ENCODE measurements at regions not wholly inside any gene's neighbourhood (a gene's known extent, or its start where the extent isn't known, plus 50 kb on each side); places are given as distances from the start of the nearest gene placed in this dataset.
"Not testable (repeated sequence)": the region's sequence is repeated elsewhere in the genome, so short reads cannot be mapped to it uniquely, and the experiment has no call there.

DNA sequence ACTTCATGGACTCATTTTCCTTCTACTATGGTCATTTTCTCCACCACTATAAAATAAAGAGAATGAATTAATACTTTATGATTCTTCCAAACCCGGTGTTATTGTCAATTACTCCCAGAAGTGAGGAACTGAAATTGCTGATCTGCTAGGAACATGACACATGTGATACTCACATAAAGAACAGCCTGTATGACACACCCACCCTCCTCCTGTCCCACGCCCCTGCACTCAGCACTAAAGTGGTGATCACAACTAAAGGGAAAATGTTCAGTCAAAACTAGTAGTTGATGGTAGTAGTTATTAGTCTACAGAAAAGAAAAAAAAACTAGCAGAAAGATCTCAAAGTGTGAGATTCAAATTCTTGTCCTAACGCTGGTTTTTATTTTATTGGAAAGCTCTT lies 1508.3 kb downstream of the RAPGEF2 start:
- no peak for DNase-seq (ENCODE audit: low read depth in 2 of 2)

DNA sequence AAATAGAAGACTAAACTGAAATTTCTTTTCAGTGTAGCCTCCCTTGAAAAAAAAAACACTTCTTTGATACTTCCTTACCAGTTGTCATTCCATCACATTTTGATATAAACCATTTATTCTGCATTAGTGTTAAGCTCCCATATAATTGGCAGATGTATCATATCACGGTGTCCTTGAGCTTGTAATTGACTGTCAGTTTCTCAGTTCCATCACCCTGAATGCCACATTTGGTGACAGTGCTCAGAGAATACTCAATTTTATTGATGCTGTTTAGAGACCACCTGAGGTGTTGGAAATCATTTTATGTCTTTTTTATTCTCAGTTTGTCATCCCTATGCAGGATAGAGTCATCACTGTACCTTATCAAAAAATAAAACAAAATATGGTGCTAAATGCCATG lies 1528.2 kb downstream of the RAPGEF2 start:
- no peak for DNase-seq (ENCODE audit: low read depth in 2 of 2)

DNA sequence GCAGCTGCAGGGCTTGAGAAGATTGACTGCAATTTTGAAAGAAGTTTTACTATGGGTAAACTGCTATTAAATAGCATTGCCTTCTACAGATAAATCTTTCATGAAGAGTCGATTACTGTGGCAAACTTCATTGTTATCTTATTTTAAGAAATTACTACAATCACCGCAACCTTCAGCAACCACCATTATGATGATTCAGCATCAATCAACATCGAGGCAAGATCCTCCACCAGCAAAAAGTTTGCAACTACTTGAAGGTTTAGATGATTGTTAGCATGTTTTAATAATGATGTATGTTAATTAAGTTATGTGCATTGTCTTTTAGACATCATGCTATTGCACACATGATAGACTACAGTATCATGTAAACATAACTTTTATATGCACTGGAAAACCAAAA lies 1511.0 kb downstream of the FSTL5 start:
- no peak for DNase-seq (ENCODE audit: low read depth in 2 of 2)

DNA sequence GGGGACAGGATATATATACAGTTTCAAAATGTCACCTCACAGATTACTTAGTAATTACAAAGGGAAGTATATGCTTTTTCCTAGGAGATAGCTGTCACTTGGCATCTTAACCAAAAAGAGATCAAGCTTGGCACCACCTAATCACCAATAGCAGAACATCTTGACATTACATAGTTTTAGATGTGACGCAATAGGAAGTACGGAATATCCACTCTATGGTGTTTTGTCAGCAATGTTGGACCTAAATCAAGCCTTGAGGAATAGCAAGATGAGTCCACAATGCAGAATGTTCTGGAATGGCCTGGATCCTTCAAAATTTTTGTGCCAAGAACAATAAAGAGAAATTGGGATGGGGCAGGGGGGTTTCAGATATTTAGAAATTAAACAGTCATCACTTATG lies 1488.2 kb downstream of the FSTL5 start:
- DNase-seq (ENCODE audit: low read depth in 2 of 2): no peak

DNA sequence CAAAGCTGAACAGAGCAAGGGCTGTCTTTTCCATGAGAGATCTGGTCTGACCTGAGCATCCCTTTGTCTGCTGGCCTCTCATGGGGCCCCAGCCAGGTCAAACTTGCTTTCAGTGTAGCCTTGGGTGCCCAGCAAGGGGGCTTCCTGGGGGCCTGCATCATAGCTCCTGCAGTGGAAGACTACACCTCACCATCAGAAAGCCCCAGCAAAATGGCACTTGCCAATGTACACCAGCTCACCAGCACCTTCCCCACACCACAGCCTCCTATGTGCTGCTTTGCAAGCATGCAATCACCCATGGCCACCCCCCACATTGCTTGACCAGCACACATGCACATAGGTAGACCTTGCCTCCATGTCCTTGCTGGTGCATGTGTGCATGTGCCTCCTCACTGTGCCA lies 1478.1 kb downstream of the FSTL5 start:
- DNase-seq (ENCODE audit: low read depth in 2 of 2): no peak

DNA sequence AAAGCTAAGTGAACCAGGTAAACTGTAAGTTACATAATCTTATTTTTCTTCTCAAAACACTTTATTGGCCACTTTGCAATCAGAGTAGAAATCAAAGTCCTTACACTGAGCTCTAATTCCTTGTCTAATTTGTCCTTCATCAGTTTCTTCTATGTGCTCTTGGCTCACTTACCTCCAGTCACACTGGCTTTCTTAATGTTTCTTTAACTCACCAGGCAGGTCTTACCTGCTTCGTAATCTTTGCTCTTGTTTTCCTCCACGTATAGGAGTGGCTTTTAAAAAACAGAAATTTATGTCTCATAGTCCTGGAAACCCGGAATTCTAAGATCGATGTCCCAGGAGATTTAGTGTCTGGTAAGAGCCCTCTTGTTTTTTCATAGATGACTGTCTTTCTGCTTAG lies 1462.1 kb downstream of the FSTL5 start:
- DNase-seq (ENCODE audit: low read depth in 2 of 2): no peak

DNA sequence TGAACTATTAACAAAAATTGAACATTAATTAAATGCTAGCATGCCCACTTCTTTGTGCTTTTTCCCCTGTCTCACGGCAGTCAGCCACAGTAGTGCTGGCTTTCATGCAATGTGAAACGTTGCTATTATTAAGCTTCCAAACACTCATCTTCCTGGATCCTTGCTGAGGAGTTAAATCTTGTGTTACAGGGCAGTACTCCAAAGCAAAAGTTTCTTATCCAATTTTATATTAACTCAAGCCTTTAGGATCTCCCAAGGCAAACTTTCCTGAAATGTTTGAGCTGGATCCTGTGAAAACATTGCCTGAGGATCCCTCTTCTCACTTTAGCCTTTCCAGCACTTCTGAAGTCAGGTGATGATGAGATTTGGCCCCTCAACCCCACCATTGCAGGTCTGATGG lies 1454.8 kb downstream of the FSTL5 start:
- no peak for DNase-seq (ENCODE audit: low read depth in 2 of 2)

DNA sequence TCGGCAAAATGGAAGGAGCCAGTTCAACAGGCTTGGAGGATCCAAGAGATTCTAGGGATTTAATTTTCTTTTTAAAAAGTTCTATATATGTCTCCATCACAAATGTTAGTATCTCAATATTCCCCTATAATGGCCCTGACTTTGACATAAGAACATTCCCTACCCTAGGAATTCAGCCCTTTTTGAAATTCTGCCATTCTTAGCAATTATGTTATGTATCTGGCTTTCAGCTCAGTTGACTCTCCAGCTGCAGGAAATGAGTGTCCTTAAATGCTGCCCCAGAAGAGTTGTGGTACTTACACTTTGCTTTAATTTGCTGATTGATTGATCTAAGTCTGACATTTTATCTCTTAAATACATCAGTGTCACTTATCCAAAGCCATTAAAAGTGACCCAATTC lies 1454.3 kb downstream of the FSTL5 start:
- DNase-seq (ENCODE audit: low read depth in 2 of 2): no peak

DNA sequence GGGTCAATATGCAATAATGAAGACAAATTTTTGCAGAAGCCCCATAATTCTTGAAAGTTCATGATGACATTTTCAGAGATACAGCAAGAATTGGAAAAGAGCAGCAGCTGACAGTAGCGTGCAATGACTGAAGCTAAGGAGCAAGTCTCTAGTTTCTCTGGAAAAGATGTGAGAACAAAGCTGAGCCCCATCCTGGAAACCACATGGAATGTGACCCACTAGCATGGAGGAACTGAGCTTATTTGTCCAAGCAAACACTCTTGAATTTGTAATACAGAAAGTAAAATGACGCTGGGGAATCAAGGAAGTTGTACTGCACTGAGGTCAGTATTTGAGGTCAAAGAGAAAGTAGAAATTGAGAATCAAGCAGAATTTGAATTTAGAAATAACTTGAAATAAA lies 1447.2 kb downstream of the FSTL5 start:
- no peak for DNase-seq (ENCODE audit: low read depth in 2 of 2)

DNA sequence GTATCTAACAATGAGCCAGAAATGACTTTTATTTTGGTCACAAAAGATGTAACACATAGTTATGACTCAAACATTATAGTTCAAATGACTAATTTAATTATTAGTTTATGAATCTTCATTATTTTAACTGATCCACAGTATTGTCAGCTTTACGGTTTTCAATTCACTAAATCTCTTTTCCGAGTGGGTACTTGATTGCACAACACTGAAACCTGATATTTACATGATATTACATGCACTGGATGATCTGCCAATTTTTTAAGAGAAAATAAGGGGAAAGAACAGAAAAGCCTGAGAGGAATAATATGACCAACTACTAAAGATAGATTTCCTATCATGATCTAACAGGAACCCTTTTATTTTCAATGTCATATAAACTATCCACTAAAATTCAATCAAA lies 1446.0 kb downstream of the FSTL5 start:
- DNase-seq (ENCODE audit: low read depth in 2 of 2): no peak

DNA sequence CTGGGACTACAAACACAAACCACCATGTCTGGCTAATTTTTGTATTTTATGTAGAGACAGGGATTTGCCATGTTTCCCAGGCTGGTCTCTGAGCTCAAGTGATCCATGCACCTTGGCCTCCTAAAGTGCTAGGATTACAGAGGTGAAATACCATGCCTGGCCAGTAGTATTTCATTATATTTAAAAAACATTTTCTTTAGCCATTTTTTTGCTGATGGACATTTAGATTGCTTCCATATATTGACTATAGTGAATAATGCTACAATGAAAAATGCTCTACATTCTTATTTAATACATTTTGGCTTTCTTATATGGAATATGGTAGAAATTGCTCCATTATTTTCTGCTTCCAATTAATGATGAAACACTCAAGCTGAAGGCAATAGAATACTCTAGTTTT lies 1439.7 kb downstream of the FSTL5 start:
- no peak for DNase-seq (ENCODE audit: low read depth in 2 of 2)

DNA sequence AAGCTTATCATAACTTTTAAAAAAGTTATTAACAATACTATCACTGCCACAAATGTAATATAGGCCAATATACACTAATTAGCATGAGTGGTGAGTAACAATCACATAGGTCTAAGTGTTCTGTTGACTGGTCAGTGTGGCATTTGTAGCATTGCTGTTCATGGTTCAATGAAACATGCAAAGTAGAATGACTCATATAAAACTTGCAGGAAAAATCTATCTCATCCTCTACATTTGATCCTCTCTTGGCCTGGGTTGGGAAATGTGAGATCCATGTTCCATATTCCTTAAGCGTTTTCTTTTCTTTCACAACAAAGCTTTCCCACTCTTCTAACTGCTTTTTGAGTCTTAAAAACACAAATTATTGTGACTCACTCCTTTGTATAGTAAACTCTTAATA lies 1418.7 kb downstream of the FSTL5 start:
- DNase-seq (ENCODE audit: low read depth in 2 of 2): no peak

DNA sequence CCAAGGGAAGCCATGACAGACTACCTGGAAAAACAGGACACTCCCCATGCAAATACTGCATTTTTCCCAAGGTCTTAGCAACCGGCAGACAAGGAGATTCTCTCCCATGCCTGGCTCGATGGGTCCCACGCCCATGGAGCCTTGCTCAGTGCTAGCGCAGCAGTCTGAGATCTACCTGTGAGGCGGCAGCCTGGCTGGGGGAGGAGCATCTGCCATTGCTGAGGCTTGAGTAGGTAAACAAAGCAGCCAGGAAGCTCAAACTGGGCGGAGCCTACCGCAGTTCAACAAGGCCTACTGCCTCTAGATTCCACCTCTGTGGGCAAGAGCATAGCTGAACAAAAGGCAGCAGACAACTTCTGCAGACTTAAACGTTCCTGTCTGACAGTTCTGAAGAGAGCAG lies 1417.2 kb downstream of the FSTL5 start:
- not testable (repeated sequence) for DNase-seq (ENCODE audit: low read depth in 2 of 2)

DNA sequence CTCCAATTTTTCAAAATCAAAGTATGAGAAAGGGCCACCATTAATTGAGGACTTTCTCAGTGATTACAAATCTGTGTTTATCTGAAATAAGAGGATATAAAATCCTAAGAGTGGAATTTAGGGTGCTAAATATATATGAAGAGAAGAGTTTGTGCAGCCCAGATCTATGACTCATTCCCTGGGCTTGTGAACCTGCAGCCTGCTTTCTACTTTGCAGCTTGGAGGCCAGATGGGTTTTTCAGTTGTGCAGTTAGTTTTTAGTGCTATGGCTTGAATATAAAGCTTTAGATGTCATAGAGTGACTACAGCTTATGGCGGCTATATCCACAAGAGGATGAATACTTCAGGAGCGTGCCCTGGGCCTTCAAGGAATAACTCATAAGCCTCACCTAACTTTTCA lies 1391.1 kb downstream of the FSTL5 start:
- DNase-seq (ENCODE audit: low read depth in 2 of 2): no peak

DNA sequence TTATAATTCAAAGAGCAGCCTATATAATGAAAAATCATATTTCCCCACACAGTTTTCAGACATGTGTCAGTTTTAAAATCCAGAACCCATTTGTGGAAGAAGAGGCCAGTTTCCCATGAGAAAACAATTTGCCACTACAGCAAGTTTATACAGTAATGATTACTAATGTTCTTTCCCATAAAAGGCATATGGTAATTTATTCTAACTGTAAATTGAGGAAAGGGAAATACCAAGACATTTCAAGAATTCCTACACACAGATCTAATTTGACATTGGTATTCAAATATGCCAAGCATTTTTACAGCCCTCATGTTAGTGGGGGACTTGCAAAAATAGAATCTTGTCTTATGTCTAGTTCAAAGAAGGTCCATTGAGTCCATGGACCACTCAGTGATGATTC lies 1368.6 kb downstream of the FSTL5 start:
- no peak for DNase-seq (ENCODE audit: low read depth in 2 of 2)

DNA sequence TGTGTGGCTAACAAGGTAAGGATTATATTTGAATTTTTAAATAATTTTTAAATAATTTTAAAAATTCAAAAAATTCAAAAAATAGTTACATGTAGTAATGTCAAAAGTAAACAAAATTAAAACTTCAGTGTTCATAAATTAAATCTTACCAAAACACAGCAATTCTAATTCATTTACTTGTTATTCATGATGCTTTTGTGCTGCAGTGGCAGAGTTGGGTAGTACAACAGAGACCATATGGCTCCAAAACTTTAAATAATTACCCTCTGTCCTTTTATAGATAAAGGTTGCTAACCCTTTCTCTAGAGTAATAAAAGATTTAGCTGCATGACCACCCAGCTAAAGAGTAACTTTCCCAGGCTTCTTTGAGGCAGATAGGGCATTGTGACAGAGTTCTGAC lies 1355.6 kb downstream of the FSTL5 start:
- DNase-seq (ENCODE audit: low read depth in 2 of 2): no peak

DNA sequence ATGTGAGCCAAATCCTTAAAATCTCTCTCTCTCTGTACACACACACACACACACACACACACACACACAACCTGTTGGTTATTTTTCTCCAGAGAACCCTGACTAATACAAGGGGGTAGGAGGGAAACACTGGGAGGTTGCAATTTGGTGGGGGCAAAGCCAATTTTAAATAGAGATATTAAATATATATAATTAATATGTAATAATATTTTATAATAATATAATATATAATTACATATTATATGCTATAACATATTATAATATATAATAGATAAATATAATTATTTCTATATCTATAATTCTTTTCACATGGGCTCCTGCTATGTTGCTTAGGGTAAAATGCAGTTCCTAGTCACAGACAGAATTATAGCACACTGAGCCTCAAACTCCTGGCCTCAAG lies 1354.2 kb downstream of the FSTL5 start:
- no peak for DNase-seq (ENCODE audit: low read depth in 2 of 2)

DNA sequence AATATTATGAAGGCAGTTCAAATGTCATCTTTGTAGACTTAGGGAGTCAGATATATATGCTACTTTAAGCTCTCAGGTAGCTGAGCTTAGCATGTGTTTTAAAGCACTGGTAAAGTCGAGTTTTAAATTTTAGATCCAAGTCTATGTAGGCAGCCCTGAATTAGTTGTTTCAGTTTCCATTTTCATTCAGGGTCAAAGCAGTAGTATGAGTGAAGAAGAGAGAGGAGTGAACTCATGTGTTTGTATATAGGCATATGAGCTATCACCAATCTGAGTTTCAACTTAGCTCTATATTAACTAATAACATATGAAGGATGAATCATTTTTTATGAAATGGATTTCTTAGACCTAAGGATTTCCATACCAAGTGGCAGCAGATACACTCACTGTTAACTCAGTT lies 1353.4 kb downstream of the FSTL5 start:
- DNase-seq (ENCODE audit: low read depth in 2 of 2): no peak

DNA sequence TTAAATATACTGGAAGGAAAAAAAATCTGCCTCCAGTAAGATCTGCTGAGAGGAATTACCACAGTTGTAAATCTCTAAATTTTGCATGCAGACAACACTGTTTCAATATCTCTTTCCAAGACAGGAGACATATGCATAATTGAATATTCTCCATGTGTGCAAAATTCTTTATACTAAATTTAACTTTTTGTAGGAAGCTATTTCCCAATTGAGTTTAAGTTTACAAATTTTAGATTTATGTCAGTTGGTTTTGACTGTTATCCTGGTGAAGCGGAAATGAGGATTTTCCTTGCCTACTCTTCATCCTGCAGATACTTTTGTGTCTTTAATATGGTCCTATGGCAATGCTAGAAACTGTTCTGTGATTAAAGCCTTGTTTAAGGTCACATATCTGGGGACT lies 1352.9 kb downstream of the FSTL5 start:
- no peak for DNase-seq (ENCODE audit: low read depth in 2 of 2)

DNA sequence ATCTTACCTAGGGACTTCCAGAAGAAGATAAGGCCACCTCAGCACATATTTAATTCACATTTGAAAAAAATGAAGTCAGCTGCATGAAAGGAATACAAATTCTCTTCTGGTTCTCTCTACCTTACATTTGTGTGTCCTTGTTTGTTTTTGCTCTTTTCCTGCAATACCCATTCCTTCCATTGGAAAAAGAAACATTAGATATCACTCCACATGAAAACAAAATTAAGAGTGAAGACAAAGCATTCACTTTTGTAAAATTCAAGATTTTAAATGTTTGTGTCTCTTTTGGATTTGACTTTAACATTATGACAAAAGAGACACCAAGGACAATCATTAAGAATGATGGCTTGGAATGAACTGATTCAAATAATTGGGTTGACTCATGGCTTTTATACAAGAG lies 1351.8 kb downstream of the FSTL5 start:
- no peak for DNase-seq (ENCODE audit: low read depth in 2 of 2)

DNA sequence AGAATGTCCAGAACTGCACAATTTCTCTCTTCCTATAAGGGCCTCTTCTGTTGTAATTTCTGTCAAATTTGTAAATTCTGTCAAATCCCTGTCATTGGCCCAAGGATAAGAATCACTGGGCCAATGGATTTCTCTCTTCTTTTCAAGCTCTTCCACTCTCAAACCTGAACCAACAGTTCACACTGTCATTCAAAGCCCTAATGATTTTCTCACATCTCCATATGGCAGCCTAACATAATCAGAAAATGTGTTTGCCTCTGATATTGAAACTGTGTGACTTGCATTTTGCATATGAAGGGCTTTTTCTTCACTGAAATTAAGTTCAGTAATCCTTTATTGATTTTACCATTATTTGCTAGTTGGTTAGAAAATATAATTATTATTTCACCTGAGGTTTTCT lies 1349.1 kb downstream of the FSTL5 start:
- DNase-seq (ENCODE audit: low read depth in 2 of 2): no peak

DNA sequence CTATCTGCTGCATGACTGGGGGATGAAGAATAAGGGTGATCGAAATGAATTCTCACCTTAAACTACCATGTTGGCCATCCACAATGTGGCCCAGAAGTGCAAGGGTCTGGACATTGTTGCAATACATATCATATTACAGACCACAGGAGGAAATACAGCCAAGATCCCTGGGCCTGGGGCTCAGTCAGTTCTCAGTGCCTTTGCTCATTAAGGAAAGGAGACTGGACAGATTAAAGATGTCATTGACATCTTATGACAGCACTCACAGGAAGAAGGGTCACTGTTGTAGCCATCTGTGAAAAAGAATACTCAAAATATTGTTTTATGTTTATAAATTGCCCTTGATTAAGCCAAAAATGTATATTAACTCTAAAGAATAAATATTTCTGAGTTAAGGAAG lies 1345.2 kb downstream of the FSTL5 start:
- DNase-seq (ENCODE audit: low read depth in 2 of 2): no peak

DNA sequence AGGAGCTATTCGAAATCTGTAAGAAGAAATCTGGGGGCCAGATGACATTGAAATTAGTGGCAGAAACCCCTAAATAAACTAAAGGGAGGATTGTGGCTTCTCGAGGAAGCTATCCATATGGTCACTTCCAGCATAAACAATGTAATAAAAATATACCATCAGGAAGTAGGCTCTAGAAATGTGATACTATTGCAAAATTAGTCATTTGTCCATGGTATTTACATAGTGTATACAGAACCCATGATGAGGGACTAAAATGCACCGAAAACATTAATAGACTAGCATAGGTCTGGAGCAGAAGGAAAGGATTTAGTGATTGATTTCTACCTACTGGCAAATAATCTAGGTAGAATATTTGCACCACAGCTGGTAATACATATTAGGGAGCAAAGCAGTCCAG lies 1344.0 kb downstream of the FSTL5 start:
- no peak for DNase-seq (ENCODE audit: low read depth in 2 of 2)

DNA sequence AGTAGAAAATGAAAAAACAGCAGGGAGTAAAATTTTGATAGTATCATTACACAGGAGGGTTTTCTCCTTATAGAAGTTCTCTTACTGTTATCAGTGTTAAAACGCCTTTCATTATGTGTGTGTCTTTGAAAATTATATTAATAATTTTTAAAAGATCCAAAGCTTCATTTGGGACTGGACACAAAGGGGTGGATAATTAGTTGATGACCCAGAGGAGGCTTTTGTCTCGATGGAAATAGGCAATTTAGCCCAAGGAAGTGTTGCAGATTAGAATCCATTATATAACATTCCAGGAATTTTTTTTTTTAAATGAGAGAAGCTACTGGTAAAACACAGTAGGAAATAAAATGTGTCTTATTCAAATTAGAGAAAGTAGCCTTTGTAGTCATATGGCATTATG lies 1339.3 kb downstream of the FSTL5 start:
- DNase-seq (ENCODE audit: low read depth in 2 of 2): no peak

DNA sequence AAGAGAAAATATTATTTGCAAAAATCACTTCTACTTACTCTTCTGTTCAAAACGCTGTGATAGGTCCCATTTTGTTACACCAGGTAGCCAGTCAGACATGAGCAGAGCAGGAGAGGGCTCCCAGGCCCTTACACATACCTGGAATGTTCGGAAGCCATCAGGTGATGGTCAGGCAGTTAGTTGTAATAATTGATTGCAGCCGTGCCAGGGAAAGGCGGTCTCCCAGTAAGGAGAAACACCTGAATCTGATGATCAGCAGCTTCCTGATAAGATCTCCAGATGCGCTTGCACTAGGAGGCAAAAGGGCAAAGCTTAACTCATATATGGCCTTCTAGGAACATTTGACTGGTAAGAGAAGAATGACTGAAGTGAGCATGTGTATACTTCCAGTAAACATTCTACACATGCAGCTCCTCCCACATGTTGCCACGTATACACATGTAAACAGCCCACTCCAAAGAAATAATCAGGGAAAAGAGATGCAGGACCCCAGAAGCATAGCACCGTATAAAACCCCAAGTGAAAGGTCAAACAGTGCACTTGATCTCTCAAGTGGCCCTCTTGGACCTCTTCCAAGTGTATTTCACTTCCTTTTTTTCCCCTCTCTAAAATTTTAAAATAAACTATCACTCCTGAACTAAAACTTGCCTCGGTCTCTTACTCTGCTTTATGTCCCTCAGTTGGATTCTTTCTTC lies 1338.0 kb downstream of the FSTL5 start:
- no peak for DNase-seq (ENCODE audit: low read depth in 2 of 2)
